Keratinocyte (primary cell): ENCODE measurements at regions not wholly inside any gene's neighbourhood (a gene's known extent, or its start where the extent isn't known, plus 50 kb on each side); places are given as distances from the start of the nearest gene placed in this dataset.

ENCODE experiments used
- DNase-seq: peaks from one replicate; pipeline ENCODE4 v3.0.0-alpha.2; 2011; ENCODE audit warnings: low read depth, missing footprints, low spot score
- FAIRE-seq: peaks from 2 replicates; lab custom pipeline; 2011; peaks lifted over from hg19 to GRCh38; lab: Jason Lieb, UNC
- H2AFZ ChIP-seq: 2 replicates; pipeline ENCODE4 v1.6.0; 2012; ENCODE audit warnings: low read length, control low read depth, inconsistent platforms; ENCODE audit not compliant: control insufficient read depth
- H3K27ac ChIP-seq: 2 replicates; pipeline ENCODE4 v1.5.1; 2011; ENCODE audit warnings: low read length; ENCODE audit not compliant: control insufficient read depth, insufficient read depth
- H3K27me3 ChIP-seq: 3 replicates; pipeline ENCODE4 v1.6.0; 2011; ENCODE audit warnings: low read length; ENCODE audit not compliant: control insufficient read depth, insufficient read depth; ENCODE audit errors: extremely low read depth
- H3K36me3 ChIP-seq, 2 experiments: 2 replicates in 1 of 2; 3 replicates in 1 of 2; pipeline ENCODE4 v1.5.1; 2011; ENCODE audit warnings: low read length in 2 of 2, mild to moderate bottlenecking in 1 of 2; ENCODE audit not compliant: control insufficient read depth in 2 of 2, insufficient read depth in 2 of 2; ENCODE audit errors: extremely low read depth in 1 of 2
- H3K4me1 ChIP-seq: 3 replicates; pipeline ENCODE4 v1.5.1; 2011; ENCODE audit warnings: low read length; ENCODE audit not compliant: control insufficient read depth, insufficient read depth; ENCODE audit errors: extremely low read depth
- H3K4me2 ChIP-seq: 3 replicates; pipeline ENCODE4 v1.6.0; 2011; ENCODE audit warnings: low read depth, low read length; ENCODE audit not compliant: control insufficient read depth, insufficient read depth; ENCODE audit errors: extremely low read depth
- H3K4me3 ChIP-seq, 3 experiments: fragments of 200-600 bp in 1 of 3; sonication (generic) in 1 of 3; 2 replicates in 2 of 3; 3 replicates in 1 of 3; pipeline ENCODE4 v1.5.1; 2011 to 2016; ENCODE audit warnings: low read length in 3 of 3, mild to moderate bottlenecking in 3 of 3, control low read depth in 2 of 3, inconsistent platforms in 1 of 3, low read depth in 1 of 3, mixed read lengths in 1 of 3, mixed run types in 1 of 3, moderate library complexity in 1 of 3; ENCODE audit not compliant: control insufficient read depth in 2 of 3, insufficient read depth in 2 of 3; ENCODE audit errors: extremely low read depth in 1 of 3
- H3K79me2 ChIP-seq: 2 replicates; pipeline ENCODE4 v1.6.0; 2012; ENCODE audit warnings: low read length; ENCODE audit not compliant: control insufficient read depth, insufficient read depth
- H3K9ac ChIP-seq: 3 replicates; pipeline ENCODE4 v1.6.0; 2011; ENCODE audit warnings: low read length; ENCODE audit not compliant: control insufficient read depth, insufficient read depth; ENCODE audit errors: extremely low read depth
- H3K9me1 ChIP-seq: 3 replicates; pipeline ENCODE4 v1.6.0; 2011; ENCODE audit warnings: low read length; ENCODE audit not compliant: control insufficient read depth, insufficient read depth; ENCODE audit errors: extremely low read depth
- H3K9me3 ChIP-seq: 2 replicates; pipeline ENCODE4 v1.5.1; 2012; ENCODE audit warnings: low read depth, low read length; ENCODE audit not compliant: control insufficient read depth
- H4K20me1 ChIP-seq: 3 replicates; pipeline ENCODE4 v1.6.0; 2011; ENCODE audit warnings: low read length; ENCODE audit not compliant: control insufficient read depth, insufficient read depth; ENCODE audit errors: extremely low read depth
- EZH2 ChIP-seq: IDR thresholded peaks from one replicate; pipeline ENCODE4 v1.6.1; 2012; ENCODE audit warnings: inconsistent platforms, mild to moderate bottlenecking, low read length, moderate library complexity
- dilution Hi-C: fragments of 300-500 bp; cut with MboI; formaldehyde crosslinking; loops from one replicate; pipeline ENCODE4 v1.7.0; 2020; ENCODE audit warnings: low sequenced_read_pairs; ENCODE audit not compliant: extremely low pct_ligation_motif_present
- TF ChIP-seq, protein P1 (sequence below), 3 experiments: IDR thresholded peaks in 1 of 3; conservative IDR thresholded peaks in 1 of 3; optimal IDR thresholded peaks in 1 of 3; 2 replicates in 2 of 3; 3 replicates in 1 of 3; pipeline versions ENCODE3 to v1.5.1; 2011; ENCODE audit warnings: low read length in 3 of 3, mild to moderate bottlenecking in 3 of 3, moderate library complexity in 2 of 3, control low read depth in 1 of 3, inconsistent platforms in 1 of 3; ENCODE audit not compliant: insufficient read depth in 2 of 3; ENCODE audit errors: extremely low read depth in 1 of 3

DNA sequence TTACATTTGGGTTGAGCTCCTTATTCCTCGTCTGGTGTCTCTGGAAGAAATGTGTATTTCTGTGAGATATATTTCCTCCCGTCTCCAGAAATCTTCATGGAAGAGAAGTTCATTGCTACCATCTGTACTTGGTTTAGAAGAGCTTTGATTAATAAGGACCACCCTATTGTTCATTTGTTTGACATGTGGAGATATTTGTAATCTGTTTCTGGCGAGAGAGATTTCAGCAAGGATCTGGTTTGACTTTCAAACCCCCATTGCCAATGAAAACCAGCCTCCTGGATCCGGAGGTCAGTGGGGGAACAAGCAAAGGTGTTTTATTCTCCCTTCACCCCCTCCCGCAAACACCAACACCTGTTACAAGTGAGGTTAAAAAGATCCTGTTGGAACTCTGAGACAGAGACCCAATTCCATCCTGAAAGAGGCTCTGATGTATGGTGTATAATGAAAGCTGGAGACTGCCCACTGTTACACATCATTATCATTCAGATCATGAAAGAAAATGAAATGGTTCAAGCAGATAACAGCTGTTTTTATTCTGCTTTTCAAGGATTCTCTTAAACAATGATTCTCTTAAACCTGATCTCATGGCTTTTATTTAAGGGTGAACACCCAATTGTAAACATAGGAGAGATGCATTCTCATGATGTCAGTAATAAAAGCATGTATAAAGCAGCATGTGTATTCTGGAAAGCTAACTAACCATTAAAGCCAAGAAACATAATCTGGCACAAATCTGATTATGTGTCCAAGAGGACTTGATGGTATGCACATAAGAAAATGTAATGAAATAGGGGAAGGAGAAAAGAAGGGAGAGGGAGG is 393.5 kb upstream of the ADGRL2 start:
- no peaks in the 10 kb centered on the region for H3K36me3 ChIP-seq
- no peaks in the 10 kb centered on the region for H3K9me3 ChIP-seq
- no peaks in the 10 kb centered on the region for H3K27me3 ChIP-seq
- TF ChIP-seq EZH2 = no peak
- TF ChIP-seq, protein P1, sequence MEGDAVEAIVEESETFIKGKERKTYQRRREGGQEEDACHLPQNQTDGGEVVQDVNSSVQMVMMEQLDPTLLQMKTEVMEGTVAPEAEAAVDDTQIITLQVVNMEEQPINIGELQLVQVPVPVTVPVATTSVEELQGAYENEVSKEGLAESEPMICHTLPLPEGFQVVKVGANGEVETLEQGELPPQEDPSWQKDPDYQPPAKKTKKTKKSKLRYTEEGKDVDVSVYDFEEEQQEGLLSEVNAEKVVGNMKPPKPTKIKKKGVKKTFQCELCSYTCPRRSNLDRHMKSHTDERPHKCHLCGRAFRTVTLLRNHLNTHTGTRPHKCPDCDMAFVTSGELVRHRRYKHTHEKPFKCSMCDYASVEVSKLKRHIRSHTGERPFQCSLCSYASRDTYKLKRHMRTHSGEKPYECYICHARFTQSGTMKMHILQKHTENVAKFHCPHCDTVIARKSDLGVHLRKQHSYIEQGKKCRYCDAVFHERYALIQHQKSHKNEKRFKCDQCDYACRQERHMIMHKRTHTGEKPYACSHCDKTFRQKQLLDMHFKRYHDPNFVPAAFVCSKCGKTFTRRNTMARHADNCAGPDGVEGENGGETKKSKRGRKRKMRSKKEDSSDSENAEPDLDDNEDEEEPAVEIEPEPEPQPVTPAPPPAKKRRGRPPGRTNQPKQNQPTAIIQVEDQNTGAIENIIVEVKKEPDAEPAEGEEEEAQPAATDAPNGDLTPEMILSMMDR (optimal IDR thresholded peaks at IDR 0.05 in 1 of 3, IDR thresholded peaks at IDR 0.05 in 1 of 3, conservative IDR thresholded peaks at IDR 0.05 in 1 of 3; ENCODE audit: extremely low read depth in 1 of 3, insufficient read depth in 2 of 3, low read length in 3 of 3) = no peak
- no peak overlapping the region for H3K9ac ChIP-seq
- no peaks in the 10 kb centered on the region for H4K20me1 ChIP-seq
- H3K79me2 ChIP-seq = no peaks in the 10 kb centered on the region
- DNase-seq (no peak), FAIRE-seq (no peak)
- dilution Hi-C loops = no loop called here
- H3K4me1 ChIP-seq = no peaks in the 10 kb centered on the region
- H3K4me2 ChIP-seq = no peak overlapping the region
- H3K9me1 ChIP-seq = no peaks in the 10 kb centered on the region
- H3K27ac ChIP-seq = no peak overlapping the region
- H2AFZ ChIP-seq = no peak overlapping the region
- no peak overlapping the region for H3K4me3 ChIP-seq

DNA sequence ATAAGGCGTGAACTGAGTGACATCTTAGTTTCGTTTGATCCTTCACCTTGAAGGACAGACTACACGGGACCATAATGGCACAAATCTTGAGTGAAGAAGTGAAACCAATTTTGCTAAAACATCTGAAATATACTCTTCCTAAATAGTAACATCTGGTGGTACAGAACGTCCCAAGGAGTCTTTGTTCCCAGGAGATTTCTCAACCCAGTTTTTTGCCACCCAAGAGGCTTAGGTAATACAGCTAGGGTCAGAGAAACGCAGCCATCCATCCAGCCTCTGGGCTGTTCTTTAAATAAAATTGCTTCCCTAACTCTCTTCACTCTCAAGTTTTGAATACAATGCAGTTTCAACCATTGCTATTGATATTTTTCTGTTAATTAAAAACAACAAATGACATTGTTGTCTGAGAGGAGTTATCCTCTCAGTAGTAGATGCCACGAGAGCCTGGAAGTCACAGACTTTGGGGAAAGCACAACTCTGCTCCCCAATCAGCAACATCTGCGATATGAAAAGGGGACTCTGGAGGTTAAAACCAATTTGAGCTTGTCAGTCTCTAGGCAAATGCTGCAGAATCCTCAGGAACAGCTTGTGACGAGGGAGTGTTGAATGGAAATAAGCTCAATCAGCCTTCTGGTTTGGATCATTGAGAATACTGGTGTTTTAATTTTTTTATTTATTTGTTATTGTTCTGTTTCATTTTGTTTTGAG is 394.3 kb upstream of the ADGRL2 start:
- Histone ChIP-seq H4K20me1 (no peaks in the 10 kb centered on the region), H3K9me3 (no peaks in the 10 kb centered on the region), H3K27me3 (no peaks in the 10 kb centered on the region), H3K4me3 (no peak overlapping the region), H3K36me3 (no peaks in the 10 kb centered on the region), H3K9ac (no peak overlapping the region), H3K4me1 (no peaks in the 10 kb centered on the region), H3K79me2 (no peaks in the 10 kb centered on the region), H3K4me2 (no peak overlapping the region), H3K27ac (no peak overlapping the region), H3K9me1 (no peaks in the 10 kb centered on the region), H2AFZ (no peak overlapping the region)
- dilution Hi-C loops = no loop called here
- TF ChIP-seq EZH2 = no peak
- TF ChIP-seq, protein P1 (optimal IDR thresholded peaks at IDR 0.05 in 1 of 3, IDR thresholded peaks at IDR 0.05 in 1 of 3, conservative IDR thresholded peaks at IDR 0.05 in 1 of 3; ENCODE audit: extremely low read depth in 1 of 3, insufficient read depth in 2 of 3, low read length in 3 of 3) = no peak
- no peak for FAIRE-seq
- DNase-seq = no peak
